GM12878 (cell line): ENCODE measurements at regions not wholly inside any gene's neighbourhood (a gene's known extent, or its start where the extent isn't known, plus 50 kb on each side); places are given as distances from the start of the nearest gene placed in this dataset.

Experiments used
- EP300 ChIP-seq, 2 experiments: fragments of 150-350 bp in 1 of 2; IDR thresholded peaks; 2 replicates each; pipeline ENCODE4 v1.6.1; 2011 to 2012; ENCODE audit warnings: low read depth in 2 of 2, low read length in 2 of 2, borderline replicate concordance in 1 of 2, improper control_type of control experiment in 1 of 2, inconsistent platforms in 1 of 2; ENCODE audit not compliant: control insufficient read depth in 1 of 2
- SRF ChIP-seq, 2 experiments: IDR thresholded peaks; 2 replicates each; pipeline ENCODE4 v1.6.1; 2011; ENCODE audit warnings: low read depth in 2 of 2, low read length in 2 of 2, mild to moderate bottlenecking in 1 of 2, moderate library complexity in 1 of 2
- TF ChIP-seq, protein P1 (sequence below), 3 experiments: IDR thresholded peaks in 2 of 3; conservative IDR thresholded peaks in 1 of 3; 2 replicates each; pipeline ENCODE4 v1.5.1; 2011; ENCODE audit warnings: low read depth in 3 of 3, low read length in 3 of 3, mild to moderate bottlenecking in 3 of 3, control low read depth in 2 of 3, moderate library complexity in 2 of 3, inconsistent platforms in 1 of 3, mixed read lengths in 1 of 3; ENCODE audit not compliant: control insufficient read depth in 2 of 3, insufficient read depth in 1 of 3; ENCODE audit errors: extremely low read depth in 1 of 3

DNA sequence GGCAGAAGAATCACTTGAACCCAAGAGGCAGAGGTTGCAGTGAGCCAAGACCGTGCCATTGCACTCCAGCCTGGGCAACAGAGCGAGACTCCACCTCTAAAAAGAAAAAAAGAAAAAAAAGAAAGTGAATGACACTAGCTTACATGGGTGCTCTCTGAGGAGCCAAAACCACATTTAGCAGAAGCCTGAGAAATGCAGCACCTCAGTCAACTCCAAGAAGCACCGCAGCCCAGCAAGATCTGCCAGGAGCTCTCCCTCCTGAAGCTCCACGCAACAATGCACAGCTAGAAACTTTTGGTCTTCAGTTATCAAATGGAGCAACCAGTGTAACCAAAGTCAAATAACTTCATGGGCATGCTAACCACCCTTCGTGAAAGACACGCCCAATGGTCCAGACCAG lies 229.1 kb downstream of the SETD4 start:
- no peak for TF ChIP-seq EP300 (IDR thresholded peaks at IDR 0.05; ENCODE audit: borderline replicate concordance in 1 of 2, control insufficient read depth in 1 of 2, low read depth in 2 of 2, low read length in 2 of 2)
- no peak for TF ChIP-seq SRF (IDR thresholded peaks at IDR 0.05; ENCODE audit: low read depth in 2 of 2, low read length in 2 of 2)
- TF ChIP-seq, protein P1, sequence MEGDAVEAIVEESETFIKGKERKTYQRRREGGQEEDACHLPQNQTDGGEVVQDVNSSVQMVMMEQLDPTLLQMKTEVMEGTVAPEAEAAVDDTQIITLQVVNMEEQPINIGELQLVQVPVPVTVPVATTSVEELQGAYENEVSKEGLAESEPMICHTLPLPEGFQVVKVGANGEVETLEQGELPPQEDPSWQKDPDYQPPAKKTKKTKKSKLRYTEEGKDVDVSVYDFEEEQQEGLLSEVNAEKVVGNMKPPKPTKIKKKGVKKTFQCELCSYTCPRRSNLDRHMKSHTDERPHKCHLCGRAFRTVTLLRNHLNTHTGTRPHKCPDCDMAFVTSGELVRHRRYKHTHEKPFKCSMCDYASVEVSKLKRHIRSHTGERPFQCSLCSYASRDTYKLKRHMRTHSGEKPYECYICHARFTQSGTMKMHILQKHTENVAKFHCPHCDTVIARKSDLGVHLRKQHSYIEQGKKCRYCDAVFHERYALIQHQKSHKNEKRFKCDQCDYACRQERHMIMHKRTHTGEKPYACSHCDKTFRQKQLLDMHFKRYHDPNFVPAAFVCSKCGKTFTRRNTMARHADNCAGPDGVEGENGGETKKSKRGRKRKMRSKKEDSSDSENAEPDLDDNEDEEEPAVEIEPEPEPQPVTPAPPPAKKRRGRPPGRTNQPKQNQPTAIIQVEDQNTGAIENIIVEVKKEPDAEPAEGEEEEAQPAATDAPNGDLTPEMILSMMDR (IDR thresholded peaks at IDR 0.05 in 2 of 3, conservative IDR thresholded peaks at IDR 0.05 in 1 of 3; ENCODE audit: control insufficient read depth in 2 of 3, extremely low read depth in 1 of 3, insufficient read depth in 1 of 3, low read depth in 3 of 3, low read length in 3 of 3): no peak
